ENCODE measurements at regions not wholly inside any gene's neighbourhood (a gene's known extent, or its start where the extent isn't known, plus 50 kb on each side); places are given as distances from the start of the nearest gene placed in this dataset.
A peak's percentile ranks its signal among the peaks of the same experiment; 100 is the strongest.
"Not testable (repeated sequence)": the region's sequence is repeated elsewhere in the genome, so short reads cannot be mapped to it uniquely, and the experiment has no call there.

DNA sequence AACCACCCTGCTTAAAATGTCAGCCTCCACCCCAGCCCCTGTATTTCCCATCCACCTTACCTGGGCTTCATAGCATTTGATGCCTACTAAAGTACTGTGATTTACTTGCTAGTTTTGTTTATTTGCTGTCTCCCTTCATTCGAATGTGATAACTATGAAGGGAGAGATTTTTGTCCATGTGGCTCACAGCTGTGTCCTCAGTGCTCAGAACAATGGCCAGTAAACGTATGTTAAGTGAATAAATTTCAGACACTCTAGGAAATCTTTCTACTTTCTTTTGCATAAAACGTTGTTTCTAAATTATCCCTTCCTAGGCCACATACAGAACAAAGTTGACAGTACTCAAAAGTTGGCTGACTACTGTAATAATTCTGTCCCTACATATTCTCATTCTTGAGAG lies 114.7 kb upstream of the OTUD4 start:
- DNase-seq: no peak

DNA sequence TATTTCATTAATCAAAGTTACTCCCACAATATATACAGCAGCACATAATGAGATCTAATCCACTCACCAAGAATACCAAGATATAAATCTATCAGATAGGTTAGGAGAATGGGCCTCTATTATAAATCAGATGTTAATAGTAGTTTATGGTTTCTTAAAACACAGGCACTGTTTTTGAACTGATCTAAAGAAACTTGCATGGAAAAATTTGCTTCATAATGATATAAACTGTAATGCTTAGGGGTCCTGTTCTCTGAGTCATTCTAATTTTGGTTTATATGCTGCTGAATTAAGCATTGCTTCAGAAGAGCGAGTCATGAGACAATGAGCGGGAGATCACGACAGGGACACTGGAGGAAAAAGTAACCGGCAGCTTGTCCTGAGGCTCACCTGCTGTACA lies 113.3 kb upstream of the OTUD4 start:
- no peak for DNase-seq

DNA sequence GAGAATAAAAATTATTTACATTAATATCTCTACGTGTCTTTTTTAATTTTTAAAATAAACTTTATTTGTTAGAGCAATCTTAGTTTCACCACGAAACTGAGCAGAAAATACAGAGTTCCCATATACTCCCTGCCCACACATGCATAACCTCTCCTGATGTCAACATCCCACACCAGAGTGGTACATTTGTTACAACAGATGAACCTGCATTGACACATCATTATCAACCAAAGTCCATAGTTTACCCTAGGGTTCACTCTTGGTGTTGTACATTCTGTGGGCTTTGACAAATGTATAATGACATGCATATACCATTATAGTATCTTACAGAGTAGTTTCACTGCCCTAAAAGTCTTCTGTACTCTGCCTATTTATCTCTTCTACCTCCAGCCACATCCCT lies 110.6 kb upstream of the OTUD4 start:
- DNase-seq: no peak

- DNase-seq: no peak
Measured at GRCh38 chr4:145289403-145290076, 109.2 kb upstream of the OTUD4 start.

DNA sequence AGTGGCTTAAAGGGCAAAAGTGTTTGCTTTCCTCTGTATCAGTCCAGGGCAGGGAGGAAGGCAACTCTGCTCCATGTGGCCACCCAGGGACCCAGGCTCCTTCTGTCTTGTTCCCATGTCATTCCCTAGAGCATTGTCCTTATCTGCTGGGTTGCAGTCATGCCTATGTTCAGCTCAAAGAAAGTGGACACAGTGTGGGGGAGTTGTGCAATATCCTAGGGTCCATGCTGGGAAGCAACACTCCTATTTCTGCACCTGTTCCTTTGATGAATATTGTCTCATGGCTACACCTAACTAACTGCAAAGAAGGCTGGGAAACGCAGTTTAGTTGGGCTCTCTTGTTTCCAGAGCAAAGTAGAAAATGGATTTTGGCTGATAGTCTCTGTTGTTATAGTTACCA lies 107.0 kb upstream of the OTUD4 start:
- no peak for DNase-seq

DNA sequence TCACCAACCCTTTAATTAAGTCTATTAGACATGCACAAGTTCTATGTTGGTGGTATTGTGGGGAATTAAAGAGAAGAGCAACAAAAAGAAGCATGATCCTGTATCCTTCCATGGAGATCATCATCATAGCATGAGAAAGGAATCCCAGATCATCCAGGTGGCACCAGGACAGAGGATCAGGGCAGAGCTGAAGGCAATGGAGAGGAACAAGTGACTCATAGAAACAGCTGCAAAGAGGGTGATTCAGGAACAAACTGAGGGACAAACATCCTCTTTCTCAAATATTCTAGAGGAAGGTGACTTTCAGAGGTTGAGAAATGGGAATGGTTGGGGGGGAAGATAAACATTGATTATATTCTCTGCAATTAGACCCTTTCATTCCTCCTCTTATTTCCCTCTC lies 105.5 kb upstream of the OTUD4 start:
- DNase-seq: peak in 1 of 2 donors; percentile 1

DNA sequence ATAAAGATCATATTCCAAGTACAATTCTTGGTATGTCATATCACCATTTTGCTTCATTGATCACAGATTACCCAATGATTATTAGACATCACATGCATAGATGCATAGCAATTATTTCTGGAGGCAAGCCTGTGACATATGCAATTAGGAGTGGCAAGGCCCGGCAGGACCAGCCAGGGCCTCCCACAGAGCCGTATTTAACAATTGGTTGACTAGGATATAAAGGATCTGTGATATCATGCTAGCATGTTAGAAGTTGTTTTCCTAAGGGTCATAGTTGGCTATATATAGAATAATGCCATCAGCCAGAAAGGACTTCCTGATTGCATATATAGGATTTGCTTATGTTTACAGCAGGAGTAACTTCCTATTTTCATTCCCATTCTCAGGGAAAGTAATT lies 103.5 kb upstream of the OTUD4 start:
- DNase-seq: peak in 1 of 2 donors; percentile 2

DNA sequence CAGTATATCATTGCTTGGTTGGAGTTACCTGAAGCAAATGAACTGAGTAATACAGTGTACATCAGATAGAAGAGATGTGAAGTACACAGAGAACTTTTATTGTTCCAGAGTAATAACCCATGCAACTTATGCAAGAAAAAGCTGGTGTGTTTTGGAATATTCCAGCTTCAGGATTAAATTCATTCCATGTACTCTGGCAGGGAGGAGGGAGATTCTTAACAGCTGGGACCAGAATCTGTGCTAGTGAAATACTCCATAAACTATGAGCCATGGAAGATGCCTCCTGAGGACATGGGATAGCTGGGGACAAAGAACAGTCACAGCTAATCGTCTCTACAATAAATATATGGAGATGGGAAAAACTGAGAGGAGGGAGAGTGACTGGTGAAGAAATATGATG lies 101.6 kb upstream of the OTUD4 start:
- no peak for DNase-seq

DNA sequence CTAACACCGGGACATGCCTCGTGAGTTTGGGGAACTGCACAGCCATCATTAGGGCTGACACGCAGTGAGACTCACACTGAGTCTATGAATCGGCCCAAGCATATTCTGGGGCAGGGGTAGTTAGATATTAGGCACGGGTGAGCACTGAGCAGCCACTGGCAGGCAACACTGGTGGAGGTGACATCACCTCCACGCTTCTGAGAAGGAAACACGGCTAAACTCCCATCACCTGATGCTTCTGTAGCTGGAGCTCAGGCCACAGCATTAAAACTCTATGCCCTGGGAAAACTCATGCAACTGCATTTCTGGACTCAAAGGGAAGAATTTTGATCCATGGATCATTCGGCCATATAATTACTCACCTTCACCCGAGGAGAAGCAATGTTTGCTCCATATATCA lies 100.8 kb upstream of the OTUD4 start:
- no peak for DNase-seq

GRCh38 chr4:145280541-145280940 lies 100.2 kb upstream of the OTUD4 start:
- DNase-seq: no peak

DNA sequence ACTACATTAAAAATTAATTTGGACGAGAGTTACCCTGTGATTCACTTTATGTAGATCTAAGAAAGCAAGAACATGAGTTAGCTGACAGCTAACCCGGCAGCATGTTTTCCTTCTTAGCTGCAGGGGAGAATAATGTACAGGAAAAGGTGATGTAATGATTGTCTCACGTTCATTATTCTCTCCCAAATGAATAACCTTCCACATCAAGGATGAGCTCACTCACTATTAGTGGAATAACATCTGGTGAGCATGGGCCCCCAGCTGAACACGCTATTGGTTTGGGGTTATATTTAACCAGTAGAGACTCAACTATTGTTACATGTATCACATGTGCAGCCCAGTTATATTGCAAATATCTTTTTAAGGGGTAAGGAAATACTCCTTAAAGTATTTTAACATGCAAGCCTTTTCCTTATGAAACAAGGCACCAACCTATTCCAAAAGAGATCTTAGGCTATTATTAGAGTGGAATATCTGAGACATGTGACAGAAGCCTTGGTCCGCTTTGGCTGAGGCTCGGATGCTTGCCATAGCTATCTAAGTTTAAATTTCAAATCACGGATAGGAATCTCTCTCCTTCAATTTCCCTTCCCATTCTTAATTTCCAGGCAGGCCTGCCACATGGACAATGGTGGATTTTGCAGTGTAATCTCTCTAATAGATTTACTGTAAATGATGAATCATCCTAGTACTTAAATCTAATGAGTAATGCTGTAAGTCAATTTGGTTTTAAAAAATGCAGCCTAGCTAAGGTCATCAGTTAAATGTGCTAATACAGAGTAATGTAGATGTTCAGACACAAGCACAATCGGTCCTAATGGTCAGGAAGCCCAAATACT lies 99.0 kb upstream of the OTUD4 start:
- no peak for DNase-seq

DNA sequence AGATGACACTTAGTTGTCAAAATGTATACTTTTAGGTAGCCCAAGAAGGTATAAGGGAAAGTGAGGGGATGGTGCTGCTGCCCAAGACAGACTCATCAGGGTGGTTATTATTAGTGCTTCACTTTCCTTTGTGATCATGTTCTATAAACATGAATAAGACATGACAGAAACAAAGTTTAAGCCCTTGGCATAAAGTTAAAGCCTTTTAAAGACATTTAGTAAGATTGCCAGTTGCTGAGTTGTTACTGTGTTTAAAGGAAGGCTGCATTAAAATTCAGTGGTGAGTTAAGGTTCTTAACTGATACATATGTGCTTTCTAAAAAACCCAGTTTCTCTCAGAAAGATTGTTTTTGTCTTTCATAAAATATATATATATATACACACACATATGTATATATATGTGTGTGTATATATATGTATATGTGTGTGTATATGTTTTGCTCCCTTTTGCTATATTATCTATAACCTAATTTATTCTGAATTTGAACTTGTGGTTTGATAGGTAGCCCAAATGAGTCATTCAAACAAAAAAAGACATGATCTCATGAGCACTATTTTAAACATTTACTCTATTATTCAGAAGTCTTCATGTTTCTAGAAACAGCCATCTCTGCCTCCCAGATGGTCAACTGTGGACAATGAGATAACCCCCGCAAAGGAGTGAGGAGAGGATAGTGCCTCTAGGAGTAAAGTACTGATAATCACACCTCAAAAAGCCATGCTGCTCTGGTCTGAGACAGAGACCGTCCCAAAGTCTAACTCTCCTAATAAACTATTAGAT lies 98.1 kb upstream of the OTUD4 start:
- DNase-seq: no peak

GRCh38 chr4:145277011-145277410 lies 96.6 kb upstream of the OTUD4 start:
- no peak for DNase-seq

GRCh38 chr4:145276050-145276449 lies 95.7 kb upstream of the OTUD4 start:
- no peak for DNase-seq

- no peak for DNase-seq
Measured at GRCh38 chr4:145271194-145271593, 90.8 kb upstream of the OTUD4 start.

DNA sequence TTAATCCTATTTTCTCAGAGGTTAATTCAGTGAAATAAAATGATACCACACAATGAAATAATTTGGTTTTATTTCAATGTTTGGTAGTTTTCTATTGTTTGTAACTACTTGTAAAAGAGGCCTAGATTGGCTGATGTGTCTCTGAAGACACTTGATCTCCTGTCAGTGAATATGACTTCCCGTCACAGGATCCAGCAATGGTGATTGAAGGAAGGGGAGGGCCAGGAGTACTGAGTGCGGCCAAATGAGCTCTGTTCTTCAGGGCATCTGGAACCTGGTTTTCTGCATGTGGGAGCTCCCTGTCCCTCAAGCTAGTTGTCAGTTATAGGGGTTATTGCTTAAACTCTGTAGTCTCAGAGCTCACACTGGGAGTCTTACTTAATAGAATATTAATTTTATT lies 86.5 kb upstream of the OTUD4 start:
- DNase-seq: no peak

DNA sequence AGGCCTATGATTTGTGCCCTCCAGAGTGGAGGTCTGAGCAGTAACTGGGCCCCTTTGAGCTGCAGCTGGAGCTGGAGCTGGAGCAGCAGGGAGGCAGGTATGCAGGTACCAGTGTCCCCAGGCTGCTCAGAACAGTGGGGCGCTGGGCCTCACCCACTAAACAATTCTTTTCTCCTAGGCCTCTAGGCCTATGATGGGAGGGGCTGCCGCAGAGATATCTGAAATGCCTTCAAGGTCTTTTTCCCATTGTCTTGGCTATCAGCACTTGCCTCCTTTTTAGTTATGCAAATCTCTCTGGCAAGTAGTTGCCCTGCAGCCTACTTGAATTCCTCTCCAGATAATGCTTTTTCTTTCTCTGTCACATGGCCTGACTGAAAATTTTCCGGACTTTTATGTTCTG lies 79.7 kb upstream of the OTUD4 start:
- no peak for DNase-seq

- not testable (repeated sequence) for DNase-seq
Measured at GRCh38 chr4:145255311-145255710, 74.9 kb upstream of the OTUD4 start.

GRCh38 chr4:145252190-145252589 lies 71.8 kb upstream of the OTUD4 start:
- DNase-seq: no peak

GRCh38 chr4:145251391-145251790 lies 71.0 kb upstream of the OTUD4 start:
- no peak for DNase-seq

DNA sequence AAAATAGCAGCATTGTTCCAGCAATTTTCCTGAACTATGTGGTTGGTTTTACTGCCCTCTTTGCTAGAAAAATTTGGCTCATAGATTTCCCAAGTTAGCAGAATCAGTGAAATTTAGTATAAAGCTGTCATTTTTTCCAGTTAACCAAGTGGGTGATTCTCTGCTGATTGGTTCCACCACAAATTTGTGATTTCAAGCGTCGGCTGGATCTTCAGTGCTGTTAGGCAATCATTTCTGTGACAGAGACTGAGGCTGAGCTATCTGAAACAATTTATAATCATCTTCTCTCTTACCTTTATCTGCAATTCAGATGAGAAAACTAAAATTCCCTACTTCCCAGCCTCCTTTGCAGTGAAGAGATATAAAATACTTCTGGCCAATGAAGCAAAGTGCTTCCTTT lies 68.6 kb upstream of the OTUD4 start:
- no peak for DNase-seq

DNA sequence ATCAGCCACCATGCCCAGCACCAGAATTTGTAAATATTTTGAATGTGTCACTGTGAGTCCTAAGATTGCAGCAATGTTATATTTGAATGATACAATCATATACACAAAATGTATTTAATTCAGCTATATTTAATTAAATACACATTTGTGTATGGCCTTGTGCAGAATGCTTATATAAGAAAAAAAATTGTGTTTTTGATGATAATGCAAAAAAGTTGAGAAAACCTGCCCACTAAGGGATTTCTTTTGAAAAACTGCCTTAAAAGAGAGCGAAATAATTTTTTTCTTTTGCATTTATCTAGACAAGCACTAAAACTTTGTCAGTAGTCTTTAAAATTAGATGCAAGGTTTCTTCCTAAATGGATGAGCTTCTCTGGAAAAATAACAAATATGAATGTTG lies 68.1 kb upstream of the OTUD4 start:
- DNase-seq: no peak

DNA sequence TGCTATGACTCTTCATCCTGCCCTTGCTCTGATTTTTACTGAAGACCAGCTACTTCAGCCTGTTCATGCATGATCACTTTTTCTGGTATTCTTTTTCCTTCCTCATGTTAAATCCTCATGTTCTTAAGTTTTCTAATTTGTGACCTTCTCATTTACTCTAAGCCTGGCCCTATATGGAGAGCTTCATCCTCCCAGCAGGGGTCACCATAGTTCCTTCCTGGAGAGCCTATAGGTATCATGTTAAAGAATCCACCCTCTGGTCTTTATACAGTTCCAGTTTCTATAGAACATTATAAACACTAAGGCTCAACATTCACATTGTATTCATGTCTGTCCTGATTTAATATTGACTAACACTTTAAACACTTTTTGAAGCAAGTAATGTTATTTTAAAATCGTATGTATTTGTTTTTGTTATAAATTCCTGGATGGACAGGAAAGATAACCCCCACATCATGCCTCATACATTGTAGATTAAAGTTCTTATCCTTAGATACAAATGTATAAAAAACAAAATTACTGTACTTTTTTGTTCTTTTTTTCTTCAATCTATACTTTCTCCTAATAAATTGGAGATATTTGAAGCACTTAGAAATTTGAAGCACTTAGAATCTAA lies 53.8 kb upstream of the OTUD4 start:
- peak; percentile 65 to 78 for DNase-seq
